Choroid plexus epithelial cell (primary cell): ENCODE measurements at regions not wholly inside any gene's neighbourhood (a gene's known extent, or its start where the extent isn't known, plus 50 kb on each side); places are given as distances from the start of the nearest gene placed in this dataset.

Source experiments
- DNase-seq: peaks from one replicate; pipeline ENCODE4 v3.0.0-alpha.2; 2010; ENCODE audit warnings: low read depth
- H3K4me3 ChIP-seq: 2 replicates; pipeline ENCODE4 v1.5.1; 2011; ENCODE audit warnings: low read depth, mild to moderate bottlenecking, control low read depth, low read length, moderate library complexity
- TF ChIP-seq, protein P1 (sequence below): conservative IDR thresholded peaks from 2 replicates; pipeline ENCODE4 v1.5.1; 2011; ENCODE audit warnings: low read depth, mild to moderate bottlenecking, control low read depth, inconsistent platforms, low read length, moderate library complexity

- TF ChIP-seq, protein P1, sequence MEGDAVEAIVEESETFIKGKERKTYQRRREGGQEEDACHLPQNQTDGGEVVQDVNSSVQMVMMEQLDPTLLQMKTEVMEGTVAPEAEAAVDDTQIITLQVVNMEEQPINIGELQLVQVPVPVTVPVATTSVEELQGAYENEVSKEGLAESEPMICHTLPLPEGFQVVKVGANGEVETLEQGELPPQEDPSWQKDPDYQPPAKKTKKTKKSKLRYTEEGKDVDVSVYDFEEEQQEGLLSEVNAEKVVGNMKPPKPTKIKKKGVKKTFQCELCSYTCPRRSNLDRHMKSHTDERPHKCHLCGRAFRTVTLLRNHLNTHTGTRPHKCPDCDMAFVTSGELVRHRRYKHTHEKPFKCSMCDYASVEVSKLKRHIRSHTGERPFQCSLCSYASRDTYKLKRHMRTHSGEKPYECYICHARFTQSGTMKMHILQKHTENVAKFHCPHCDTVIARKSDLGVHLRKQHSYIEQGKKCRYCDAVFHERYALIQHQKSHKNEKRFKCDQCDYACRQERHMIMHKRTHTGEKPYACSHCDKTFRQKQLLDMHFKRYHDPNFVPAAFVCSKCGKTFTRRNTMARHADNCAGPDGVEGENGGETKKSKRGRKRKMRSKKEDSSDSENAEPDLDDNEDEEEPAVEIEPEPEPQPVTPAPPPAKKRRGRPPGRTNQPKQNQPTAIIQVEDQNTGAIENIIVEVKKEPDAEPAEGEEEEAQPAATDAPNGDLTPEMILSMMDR = no peak
- no peak for DNase-seq
These were observed 258.0 kb upstream of the ZSWIM2 start for GRCh38 chr2:187107001-187107400.

GRCh38 chr2:187105218-187105617 lies 256.2 kb upstream of the ZSWIM2 start:
- TF ChIP-seq, protein P1 = no peak
- no peak overlapping the region for H3K4me3 ChIP-seq
- no peak for DNase-seq

More at GRCh38 chr2:187107001-187107400, 258.0 kb upstream of the ZSWIM2 start:
- H3K4me3 ChIP-seq = no peak overlapping the region

- DNase-seq = no peak
- H3K4me3 ChIP-seq = no peak overlapping the region
- TF ChIP-seq, protein P1 = no peak
These were observed 253.4 kb upstream of the ZSWIM2 start for GRCh38 chr2:187102381-187102780.

- DNase-seq = no peak
- H3K4me3 ChIP-seq = no peak overlapping the region
- TF ChIP-seq, protein P1 = no peak
These were observed 249.2 kb upstream of the ZSWIM2 start for GRCh38 chr2:187098154-187098553.

DNA sequence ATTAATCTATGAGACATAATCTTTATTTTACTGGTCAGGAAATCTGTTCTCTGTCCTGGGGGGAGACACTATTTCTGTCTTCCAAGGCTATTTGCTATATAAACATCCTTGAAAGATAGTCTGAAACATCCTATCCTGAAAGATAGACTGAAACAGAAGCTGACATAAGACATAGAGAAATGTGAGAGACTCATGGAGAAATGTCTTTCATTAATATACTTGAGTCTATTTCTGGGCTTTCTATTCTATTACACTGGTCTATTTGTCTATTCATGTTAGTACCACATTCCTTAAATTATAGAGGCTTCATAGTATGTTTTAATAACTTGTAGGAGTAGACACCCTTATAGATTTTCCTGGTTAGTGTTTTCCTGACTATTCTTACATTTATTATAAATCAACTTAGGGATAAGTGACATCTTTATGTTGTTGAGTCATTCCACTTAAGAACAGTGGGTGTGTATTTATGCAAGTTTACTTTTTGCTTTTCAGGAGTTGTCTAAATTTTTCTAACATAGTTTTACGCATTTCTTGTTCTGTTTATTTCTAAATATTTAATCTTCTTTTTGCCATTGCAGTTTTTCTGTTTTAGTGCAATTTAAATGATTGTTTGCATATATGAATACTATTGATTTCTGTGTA lies 244.9 kb upstream of the ZSWIM2 start:
- no peak for DNase-seq
- TF ChIP-seq, protein P1 = no peak
- no peak overlapping the region for H3K4me3 ChIP-seq

DNA sequence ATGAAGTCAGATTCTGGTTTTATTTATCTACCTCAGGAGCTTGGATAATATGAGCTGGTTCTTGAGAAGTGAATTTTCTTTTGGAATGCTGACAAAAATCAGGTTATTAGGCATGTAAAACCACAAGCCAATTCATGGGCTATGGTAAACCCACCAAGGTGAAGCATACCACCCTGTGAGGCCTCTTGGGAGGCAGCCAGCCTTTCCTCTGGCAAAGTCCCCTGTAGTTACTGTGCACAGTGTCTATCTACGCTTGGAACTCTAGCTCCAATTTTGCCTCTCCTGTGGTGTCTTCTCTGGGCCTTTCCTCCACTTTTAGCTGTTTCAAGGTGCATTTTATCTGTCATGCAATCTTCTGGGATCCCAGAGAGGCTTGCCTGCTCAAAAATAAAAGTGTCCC lies 242.7 kb upstream of the ZSWIM2 start:
- H3K4me3 ChIP-seq = no peak overlapping the region
- DNase-seq = no peak
- TF ChIP-seq, protein P1 = no peak

GRCh38 chr2:187084524-187084923 lies 235.6 kb upstream of the ZSWIM2 start:
- no peak for DNase-seq
- H3K4me3 ChIP-seq = no peak overlapping the region
- TF ChIP-seq, protein P1 = no peak
